CMK (cell line): ENCODE measurements at regions not wholly inside any gene's neighbourhood (a gene's known extent, or its start where the extent isn't known, plus 50 kb on each side); places are given as distances from the start of the nearest gene placed in this dataset.

ENCODE experiments used
- DNase-seq: peaks from one replicate; pipeline ENCODE4 v3.0.0-alpha.2; 2010; ENCODE audit warnings: low read depth

DNA sequence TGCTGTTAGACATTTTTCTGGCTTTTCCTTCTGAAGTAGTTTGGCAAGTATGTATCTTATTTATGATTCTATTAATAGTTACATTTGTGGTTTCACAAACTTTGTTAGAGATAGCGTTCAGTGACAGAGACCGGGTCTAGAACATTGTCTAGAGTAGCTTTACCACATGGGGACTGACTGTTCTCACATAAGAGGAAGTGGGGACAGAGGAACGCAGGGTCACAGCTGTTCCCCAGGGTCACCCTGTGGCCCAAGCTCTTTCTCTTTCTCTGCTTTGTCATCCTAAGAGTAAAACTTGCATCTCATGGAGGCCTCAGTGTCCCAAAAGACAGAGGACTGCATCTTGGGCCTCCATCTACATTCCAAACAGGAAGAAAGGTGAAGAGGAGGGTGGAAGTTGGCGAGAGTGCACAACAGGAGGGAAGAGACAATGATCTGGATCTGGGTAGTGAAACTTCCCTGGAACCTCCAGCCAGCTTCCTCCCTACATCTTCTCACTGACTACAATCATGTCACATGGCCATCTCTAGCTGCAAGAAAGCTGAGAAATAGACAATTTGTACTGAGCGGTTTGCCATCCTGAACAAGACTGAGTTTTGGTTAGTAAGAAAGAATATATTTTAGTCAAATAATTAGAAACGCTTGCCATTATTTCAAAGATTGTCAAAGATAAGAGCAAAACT is 645.8 kb upstream of the ARID1B start:
- no peak for DNase-seq

GRCh38 chr6:156126535-156126934 is 650.6 kb upstream of the ARID1B start:
- DNase-seq = no peak

- no peak for DNase-seq
These were observed 651.3 kb upstream of the ARID1B start for GRCh38 chr6:156125844-156126243.

GRCh38 chr6:156123731-156124130 is 653.4 kb upstream of the ARID1B start:
- DNase-seq = no peak

GRCh38 chr6:156121973-156122372 is 655.2 kb upstream of the ARID1B start:
- no peak for DNase-seq

DNA sequence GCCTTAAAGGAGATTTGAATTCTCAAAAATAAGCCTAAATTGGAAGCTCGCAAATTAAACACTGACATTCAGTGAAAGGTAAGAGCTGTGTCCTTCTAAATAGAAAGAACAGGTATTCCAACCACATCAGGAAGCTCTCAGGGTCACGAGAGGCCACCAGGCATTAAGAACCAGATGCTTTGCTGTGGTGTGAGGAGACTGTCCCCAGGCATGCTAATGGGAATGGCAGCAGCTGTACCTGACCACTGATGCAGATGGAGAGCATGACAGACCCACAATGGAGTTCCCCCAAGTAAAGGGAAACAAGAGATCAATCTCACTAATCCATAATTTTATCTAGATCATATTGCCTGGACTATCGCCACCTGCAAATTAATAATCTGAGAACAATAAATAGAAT is 658.9 kb upstream of the NOX3 start:
- DNase-seq = no peak

DNA sequence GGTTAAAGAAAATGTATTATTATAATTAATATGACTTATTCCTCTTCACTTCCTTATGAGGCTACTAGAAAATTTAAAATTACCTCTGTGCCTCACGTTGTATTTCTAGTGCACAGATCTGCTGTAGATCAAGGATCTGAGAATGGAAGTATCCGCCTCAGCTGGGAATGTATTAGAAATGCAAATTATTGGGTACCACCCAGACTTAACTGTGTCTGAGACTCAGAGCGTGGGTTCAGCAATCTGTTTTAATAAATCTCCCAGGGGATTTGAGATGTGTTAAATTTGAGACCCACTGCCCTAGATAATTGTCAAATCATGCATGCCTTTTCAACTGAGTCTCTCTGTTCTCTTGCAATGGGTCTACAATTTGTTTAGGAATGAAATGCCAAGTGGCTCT is 658.0 kb upstream of the NOX3 start:
- no peak for DNase-seq

DNA sequence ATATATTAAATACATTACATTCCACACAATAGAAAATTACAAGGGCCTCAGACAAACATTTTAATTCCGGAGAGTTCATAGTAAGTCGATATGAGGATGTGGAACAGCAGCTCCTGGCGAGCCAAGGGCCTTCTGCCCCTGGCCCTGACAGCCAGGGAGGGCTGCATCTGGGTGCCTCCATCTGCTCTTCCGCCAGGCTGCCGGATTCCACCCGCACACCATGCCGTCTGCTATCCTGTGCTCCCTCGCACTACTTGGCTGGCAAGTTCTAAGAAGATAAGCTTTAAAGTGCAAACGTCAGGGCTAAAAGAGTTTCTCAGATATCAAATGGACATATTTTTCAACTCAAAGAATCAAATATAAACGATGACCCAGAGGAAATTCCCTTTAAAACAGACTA is 656.3 kb upstream of the NOX3 start:
- no peak for DNase-seq

GRCh38 chr6:156110249-156110648 is 654.6 kb upstream of the NOX3 start:
- DNase-seq = no peak

DNA sequence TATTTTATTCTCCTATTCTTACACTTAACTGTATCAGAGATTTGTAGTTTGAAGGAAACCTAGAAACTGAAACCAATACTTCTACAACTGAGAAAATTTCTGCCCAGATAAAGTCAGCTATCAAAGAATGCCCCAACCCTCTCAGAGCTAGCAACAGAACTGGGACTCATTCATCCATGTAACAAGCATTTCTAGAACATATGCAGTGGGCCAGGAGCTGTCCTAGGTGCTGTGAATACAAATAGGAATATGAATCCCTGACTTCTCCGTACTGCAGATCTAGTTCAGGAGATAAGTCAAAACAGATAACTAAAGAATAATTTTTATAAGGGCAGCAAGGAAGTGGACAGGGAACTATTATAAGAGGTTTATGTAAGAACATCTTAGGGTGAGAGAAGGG is 654.1 kb upstream of the NOX3 start:
- no peak for DNase-seq

DNA sequence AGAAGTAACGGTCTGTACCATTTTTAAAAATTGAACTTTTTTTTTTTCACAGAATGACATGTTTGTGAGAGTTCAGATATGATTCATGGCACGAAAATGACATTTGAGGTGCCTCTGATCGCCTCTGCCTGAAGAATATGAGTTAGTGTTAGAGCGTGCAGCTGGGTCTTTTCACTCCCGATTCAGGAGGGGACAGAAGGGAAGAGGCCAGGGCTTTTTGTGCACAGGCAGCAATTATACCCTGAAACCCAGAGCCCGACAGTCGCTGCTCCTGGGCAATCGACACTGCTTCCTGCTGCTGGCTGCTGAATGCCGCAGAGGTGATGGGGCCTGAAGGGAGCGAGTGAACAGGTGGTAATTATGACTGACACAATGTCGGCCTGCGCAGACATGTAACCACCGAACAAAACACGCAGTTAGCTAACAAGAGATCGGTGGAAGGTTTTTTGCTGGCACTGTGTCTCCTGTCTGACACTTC is 652.0 kb upstream of the NOX3 start:
- DNase-seq = no peak

GRCh38 chr6:156102129-156102528 is 646.5 kb upstream of the NOX3 start:
- no peak for DNase-seq

- no peak for DNase-seq
These were observed 643.2 kb upstream of the NOX3 start for GRCh38 chr6:156098839-156099238.

DNA sequence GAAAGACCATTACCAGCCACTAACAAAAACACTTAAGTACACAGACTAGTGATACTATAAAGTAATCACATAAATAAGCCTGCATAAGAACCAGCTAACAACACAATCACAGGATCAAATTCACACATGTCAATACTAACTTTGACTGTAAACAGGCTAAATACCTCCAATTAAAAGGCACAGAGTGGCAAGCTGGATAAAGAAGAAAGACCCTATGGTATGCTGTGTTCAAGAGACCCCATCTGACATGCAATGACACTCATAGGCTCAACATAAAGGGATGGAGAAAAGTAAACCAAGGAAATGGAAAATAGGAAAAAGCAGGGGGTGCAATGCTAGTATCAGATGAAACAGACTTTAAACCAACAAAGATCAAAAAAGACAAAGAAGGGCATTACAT is 631.8 kb upstream of the NOX3 start:
- no peak for DNase-seq

GRCh38 chr6:156082012-156082411 is 626.4 kb upstream of the NOX3 start:
- DNase-seq = no peak

DNA sequence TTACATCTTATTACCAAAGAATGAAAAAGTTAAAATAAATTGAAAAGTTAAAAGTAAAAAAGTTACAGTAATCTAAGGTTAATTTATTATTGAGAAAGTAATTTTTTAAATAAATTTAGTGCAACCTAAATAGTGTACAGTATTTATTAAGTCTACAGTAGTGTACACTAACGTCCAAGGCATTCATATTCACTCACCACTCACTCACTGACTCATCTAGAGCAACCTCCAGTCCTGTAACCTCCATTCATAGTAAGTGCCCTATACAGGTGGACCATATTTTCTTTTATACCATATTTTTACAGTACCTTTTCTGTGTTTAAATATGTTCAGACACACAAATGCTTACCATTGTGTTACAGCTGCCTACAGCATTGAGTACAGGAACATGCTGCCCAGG is 624.7 kb upstream of the NOX3 start:
- no peak for DNase-seq

- no peak for DNase-seq
These were observed 613.2 kb upstream of the NOX3 start for GRCh38 chr6:156068881-156069280.

- no peak for DNase-seq
These were observed 610.2 kb upstream of the NOX3 start for GRCh38 chr6:156065849-156066248.

DNA sequence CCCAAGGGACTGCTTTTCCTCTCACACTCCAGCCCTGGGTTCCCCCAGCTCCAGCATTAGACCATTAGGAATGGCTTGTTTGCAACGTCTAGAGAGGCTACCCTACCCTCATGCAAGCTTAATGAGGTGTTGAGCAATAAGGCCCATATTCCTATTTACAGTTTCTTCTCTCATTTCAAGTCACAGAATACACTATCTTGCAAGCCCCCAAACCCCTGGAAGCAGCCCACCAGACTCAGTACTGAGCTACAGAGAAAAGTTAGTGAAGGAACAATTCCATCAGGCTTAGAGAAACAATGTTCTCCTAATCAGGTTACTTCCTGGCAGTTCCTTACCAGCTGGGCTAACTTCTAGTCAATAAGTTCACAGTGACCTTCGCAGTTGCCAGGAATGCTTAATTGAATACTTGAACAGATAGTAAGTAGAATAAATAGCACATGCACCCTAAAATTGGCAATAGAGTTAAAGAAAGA is 606.5 kb upstream of the NOX3 start:
- DNase-seq = no peak

DNA sequence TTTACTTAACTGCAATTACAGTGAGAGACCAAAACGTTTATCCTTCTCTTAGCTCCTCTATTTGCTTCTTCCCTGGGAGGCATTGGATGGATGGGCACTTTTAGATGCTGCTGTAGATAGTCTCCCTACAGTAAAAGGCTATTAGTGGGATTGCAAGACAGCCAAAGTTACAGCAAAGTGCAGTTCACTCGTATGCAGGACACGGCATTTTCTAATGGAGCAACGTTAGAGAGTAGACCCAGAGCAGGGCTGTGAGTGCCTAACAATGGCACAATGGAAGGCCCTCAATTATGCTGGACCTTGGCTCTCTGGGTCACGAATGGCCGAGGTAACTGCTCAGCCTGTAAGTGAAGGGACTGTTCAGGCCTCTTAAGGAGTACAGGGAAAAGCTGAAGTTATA is 605.8 kb upstream of the NOX3 start:
- DNase-seq = no peak

DNA sequence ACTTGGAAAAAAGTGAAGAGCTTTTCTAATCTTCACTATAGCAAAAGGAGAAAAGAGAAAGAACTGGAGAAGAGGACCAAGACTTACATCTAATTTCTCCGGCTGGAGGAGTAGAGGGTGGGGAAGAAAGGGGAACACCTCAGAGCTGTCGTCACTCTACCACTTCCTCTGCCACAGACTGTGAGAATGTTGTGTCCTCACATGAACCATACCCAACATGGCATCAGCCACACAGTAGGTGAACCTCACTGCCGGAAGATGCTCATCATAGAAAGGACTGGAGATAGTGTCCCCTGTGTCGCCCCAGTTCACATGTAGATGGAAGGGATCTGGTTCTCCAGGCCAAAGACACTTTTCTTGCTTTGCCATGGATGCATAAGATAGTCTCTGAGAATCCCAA is 604.4 kb upstream of the NOX3 start:
- no peak for DNase-seq

DNA sequence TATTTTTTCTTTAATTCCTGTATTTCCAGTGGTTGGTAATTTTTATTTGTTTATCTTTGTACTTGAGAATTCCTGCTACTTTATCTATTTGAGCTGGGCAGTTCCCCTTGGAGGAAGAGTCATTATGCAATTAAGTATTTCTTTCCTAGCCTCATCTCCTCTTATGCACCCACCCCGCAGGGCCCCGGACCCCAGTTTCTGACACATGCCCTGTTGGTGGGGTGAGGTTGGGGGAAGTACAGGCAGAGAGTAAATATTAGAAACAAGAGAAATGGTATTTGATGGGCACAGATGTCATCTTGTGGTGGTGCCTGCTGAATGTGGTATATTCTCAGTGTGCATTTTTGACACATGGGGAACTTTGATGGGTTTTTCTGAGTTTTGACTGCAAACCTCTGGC is 602.7 kb upstream of the NOX3 start:
- no peak for DNase-seq

DNA sequence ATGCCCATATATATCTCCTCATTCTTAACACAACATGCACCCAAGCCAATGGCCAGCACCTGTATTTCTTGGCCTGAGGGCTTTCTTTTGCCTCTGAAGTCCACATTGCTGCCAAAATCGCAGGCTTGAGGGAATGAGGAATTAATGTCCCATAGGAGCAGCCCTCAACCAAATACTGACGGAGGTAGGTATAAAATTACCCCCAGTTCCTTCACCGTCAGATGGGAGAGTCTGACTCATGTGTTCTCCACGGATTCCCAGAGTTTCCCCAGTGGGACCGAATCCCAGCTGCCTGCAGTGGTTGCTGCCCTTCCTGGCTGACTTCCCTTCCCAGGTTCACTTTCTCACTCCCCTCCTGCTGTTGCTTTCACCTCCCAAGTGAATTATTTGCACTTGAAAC is 602.2 kb upstream of the NOX3 start:
- DNase-seq = no peak

DNA sequence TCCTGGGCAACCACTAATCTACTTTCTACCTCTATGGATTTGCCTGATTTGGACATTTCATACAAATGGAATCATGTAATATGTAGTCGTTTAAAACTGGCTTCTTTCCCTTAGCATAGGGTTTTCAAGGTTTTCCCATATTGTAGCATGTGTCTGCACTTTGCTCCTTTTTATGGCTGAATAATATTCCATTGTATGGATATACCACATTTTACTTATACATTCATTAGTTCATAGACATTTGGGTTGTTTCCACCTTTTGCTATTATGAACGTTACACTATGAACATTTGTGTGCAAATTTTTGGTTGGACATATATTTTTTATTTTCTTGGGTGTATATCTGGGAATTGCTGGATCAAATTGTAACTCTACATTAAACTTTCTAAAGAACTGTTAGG is 600.4 kb upstream of the NOX3 start:
- DNase-seq = no peak

- no peak for DNase-seq
These were observed 598.0 kb upstream of the NOX3 start for GRCh38 chr6:156053626-156054025.
